Inflammatory macrophage (primary cell): ENCODE measurements at regions not wholly inside any gene's neighbourhood (a gene's known extent, or its start where the extent isn't known, plus 50 kb on each side); places are given as distances from the start of the nearest gene placed in this dataset.
A peak's percentile ranks its signal among the peaks of the same experiment; 100 is the strongest.
"Not testable (repeated sequence)": the region's sequence is repeated elsewhere in the genome, so short reads cannot be mapped to it uniquely, and the experiment has no call there.

Experiments used
- DNase-seq, 2 donors: peaks; one replicate each; pipeline ENCODE4 v3.0.0-alpha.2; 2020 to 2022

GRCh38 chr4:187695531-187695930 lies 300.0 kb upstream of the ZFP42 start:
- not testable (repeated sequence) for DNase-seq

GRCh38 chr4:187711586-187711985 lies 284.0 kb upstream of the ZFP42 start:
- no peak for DNase-seq

GRCh38 chr4:187714957-187715356 lies 280.6 kb upstream of the ZFP42 start:
- DNase-seq = no peak

DNA sequence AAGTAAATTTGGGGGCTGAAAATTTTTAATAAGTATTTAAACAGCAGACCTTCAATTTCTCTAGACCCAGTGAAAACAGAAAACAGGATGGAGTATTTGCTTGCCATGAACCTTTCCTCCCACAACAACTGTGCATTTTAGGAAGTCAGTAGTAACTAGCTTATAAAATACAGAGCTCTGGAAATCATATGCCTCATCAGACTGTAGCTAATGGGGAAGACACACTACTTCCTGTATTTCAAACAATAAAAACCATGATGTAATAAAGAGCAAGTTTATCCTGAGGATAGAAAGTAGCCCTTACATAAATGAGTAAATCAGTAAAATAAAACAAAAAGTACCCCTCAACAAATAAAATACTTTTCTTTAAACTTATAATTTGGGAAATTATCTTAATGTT lies 280.1 kb upstream of the ZFP42 start:
- peak in 1 of 2 donors; percentile 0 for DNase-seq

- no peak for DNase-seq
Measured at GRCh38 chr4:187724456-187724855, 271.1 kb upstream of the ZFP42 start.

DNA sequence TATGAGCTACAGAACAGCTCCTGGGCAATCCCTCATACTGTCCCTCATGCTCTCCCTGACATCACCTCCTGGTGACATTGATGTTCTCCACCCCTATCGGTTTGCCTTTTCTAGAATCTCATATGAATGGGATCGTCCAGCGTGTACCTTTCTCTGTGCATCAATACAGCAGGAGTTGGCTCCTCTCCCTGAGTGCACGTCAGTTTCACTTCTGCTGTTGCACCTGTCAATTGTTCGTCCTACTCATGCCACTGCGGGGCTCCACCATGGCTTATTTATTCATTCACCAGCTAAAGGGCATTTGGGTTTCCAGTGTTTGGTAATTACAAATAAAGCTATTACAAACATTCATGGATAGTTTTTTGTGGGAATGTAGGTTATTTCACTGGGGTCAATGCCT lies 269.1 kb upstream of the ZFP42 start:
- no peak for DNase-seq

GRCh38 chr4:187732524-187732923 lies 263.0 kb upstream of the ZFP42 start:
- no peak for DNase-seq

- DNase-seq = no peak
Measured at GRCh38 chr4:187739771-187740170, 255.8 kb upstream of the ZFP42 start.

DNA sequence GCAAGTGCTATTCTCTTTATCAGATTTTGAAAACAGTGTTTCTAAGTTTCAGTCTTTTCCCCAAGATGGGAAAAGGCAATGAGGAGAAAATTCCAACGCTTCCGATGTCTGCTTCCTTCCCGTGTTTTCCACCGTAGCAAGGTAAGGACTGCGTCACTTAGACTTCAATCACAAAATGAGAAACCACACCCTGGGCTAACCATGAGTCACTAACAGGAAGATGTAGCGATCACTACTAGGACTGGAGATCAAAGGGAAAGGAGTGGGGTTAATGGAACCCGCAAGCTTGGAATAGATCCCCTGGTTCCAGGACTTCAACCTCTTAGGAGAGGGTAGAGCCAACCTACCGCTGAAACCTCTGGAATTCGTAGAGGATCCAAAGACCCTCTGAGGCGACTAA lies 250.7 kb upstream of the ZFP42 start:
- DNase-seq = no peak

DNA sequence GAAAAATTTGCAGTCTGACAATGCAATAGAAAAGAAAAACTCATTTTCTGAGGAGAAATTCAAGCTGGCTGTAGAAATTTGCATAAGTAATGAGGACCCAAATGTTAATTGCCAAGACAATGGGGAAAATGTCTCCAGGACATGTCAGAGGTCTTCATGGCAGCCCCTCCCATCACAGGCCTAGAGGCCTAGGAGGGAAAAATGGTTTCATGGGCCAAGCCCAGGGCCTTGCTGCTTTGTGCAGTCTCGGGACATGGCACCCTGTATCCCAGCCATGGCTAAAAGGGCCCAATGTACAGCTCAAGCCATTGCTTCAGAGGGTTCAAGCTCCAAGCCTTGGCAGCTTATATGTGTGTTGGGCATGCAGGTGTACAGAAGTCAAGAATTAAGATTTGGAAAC lies 244.9 kb upstream of the ZFP42 start:
- not testable (repeated sequence) for DNase-seq

- no peak for DNase-seq
Measured at GRCh38 chr4:187767158-187767557, 228.4 kb upstream of the ZFP42 start.

- no peak for DNase-seq
Measured at GRCh38 chr4:187767687-187768086, 227.9 kb upstream of the ZFP42 start.

DNA sequence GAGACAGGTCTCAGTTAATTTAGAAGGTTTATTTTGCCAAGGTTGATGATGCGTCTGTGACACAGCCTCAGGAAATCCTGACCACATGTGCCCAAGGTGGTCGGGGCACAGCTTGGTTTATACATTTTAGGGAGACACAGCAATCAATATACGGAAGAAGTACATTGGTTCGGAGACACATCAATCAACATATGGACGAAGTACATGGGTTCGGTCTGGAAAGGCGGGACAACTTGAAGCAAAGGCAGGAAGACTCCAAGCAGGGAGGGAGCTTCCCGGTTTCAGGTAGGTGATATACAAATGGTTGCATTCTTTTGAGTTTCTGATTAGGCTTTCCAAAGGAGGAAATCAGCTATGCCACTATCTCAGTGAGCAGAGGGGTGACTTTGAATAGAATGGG lies 225.2 kb upstream of the ZFP42 start:
- DNase-seq = no peak

DNA sequence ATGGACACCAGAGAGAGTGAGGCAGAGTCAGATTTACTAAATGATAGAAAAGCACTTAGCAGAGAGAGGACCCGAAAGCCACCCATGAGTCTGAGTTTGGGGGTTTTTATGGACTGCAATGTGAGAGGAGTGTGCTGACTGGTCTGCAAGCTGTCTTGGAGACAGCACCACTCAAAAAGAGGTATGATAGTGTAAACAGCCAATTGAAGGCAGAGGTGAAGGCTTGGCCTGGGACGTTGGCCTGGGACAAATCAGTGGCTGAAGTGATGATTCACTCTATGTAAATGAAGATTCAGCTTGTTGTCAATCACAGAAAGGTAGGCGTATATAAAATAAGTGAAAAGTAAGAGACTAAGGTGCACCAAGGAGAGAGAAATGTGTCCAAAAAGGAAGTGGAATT lies 217.6 kb upstream of the ZFP42 start:
- DNase-seq = no peak

DNA sequence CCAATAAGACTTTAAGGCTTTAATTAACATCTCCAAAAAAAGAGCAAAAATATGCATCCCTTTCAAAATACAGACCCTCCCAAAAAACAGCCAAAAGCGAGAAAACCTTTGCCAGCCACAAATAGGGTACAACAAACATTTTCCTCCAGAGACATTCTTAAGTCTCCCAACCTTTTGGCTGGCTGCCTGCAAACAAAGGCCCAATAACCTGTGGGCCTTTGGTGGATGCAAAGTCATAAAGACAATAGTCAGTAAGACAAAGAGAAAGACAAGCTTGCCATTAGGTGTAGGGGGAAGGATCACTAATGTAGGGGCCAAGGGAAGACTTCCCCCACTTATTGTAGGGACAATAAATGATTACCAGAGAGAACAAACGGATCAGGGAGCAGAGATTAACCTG lies 215.5 kb upstream of the ZFP42 start:
- no peak for DNase-seq

DNA sequence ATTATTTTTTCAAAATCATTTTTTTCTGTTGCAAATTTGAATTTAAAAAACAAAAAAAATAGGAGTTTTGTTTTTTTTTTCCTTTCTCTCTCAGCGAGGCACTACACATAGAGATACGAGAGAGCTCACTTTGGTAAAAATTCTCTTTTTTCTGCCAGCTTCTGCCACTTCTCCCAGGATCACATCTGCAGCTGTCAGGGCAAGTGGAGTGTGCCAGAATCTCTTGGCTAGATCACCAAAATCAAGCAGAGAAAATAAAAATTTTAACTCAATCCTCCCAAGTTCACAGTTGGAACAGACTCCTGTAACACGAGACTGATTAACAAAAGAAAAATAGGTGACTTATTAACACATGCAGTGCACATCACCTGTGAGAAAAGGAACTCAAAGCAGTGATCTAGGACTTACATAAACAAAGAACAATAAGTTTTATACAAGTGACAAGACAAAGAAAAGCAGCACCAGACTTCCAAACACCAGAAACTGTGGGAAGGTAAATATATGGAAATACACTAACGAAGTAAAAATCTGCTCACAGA lies 213.2 kb upstream of the ZFP42 start:
- no peak for DNase-seq

DNA sequence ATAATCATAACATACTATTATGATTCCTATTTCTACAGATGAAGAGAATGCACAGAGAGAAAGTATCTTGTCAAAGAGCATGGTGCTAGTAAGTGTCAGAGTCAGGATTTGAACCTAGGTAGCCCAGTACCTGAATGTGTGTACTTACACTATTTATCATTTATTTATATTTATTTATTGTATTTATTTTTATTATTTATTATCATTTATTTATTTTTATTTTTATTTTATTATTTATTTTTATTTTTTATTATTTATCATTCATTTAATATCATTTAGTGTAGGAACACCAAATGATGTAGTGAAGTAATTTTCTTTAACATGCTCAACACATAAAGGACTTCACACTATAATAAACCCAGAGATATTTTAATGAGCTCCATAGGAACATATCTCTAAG lies 209.4 kb upstream of the ZFP42 start:
- no peak for DNase-seq

- DNase-seq = no peak
Measured at GRCh38 chr4:187789078-187789477, 206.5 kb upstream of the ZFP42 start.

DNA sequence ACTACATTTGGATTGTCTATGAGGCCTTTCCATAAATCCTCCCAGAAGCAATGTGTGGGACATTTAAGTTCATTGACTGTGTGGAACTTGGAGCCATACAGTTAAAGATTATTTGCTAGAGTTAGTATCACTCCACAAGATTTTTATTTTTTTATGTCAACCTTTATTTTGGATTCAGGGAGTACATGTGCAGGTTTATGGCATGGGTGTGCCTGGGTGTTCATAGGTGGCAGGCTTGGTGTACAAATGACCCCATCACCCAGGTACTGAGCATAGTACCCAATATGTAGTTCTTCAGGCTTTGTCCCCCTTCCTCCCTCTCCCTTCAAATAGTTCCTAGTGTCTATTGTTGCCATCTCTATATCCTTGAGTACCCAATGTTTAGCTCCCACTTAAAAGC lies 199.8 kb upstream of the ZFP42 start:
- DNase-seq = no peak

DNA sequence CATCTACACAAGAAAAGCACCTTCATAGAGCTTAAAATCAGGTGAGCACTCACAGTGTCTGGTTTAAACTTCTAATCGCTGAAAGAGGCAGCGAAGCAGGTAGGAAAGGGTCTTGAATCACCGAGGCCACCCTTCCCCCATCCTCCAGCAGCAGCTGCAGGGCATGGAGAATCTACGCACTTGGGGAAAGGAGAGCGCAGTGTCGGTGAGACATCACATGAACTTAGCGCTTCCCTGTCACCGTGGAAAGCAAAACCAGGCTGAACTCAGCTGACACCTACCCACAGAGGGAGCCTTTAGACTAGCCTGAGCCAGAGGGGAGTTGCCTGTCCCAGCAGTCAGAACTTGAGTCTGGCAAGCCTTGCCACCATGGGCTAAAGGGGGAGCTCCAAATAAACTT lies 197.2 kb upstream of the ZFP42 start:
- no peak for DNase-seq

DNA sequence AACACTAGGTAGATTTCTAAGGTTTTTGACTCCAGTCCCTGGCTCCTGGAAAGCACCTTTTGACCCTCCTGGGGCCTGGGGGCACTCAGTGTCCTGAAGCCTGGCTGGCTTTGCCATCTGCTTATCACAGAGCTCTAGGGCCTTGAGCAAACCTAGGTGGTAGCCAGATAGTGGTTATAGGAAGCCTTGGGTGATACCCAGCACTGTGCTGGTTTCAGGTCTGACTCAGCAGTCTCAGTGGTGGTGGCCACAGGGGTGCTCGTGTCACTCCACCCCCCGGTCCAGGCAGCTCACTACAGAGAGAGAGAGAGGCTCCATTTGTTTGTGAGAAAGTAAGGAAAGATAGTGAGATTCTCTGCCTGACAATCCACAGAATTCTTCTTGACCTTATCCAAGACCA lies 195.8 kb upstream of the ZFP42 start:
- no peak for DNase-seq

DNA sequence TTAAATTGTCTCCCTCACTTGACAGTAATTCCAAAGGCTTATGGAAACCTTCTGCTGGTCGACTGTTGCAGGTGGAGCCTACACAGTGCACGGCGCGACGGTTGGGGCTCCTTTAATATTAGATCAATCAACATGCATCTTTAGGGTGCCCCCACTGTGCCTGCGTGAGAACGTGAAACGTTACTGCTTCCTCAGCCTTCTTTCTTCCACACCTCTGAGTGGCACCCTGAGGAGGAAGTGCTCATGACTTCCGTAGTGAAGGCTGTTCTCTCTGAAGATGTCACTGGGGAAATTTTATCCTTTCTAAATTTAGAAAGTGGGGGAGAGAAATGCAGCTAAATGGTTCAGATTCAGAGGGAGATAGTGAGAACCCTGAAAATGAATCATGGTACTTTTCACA lies 184.0 kb upstream of the ZFP42 start:
- no peak for DNase-seq

DNA sequence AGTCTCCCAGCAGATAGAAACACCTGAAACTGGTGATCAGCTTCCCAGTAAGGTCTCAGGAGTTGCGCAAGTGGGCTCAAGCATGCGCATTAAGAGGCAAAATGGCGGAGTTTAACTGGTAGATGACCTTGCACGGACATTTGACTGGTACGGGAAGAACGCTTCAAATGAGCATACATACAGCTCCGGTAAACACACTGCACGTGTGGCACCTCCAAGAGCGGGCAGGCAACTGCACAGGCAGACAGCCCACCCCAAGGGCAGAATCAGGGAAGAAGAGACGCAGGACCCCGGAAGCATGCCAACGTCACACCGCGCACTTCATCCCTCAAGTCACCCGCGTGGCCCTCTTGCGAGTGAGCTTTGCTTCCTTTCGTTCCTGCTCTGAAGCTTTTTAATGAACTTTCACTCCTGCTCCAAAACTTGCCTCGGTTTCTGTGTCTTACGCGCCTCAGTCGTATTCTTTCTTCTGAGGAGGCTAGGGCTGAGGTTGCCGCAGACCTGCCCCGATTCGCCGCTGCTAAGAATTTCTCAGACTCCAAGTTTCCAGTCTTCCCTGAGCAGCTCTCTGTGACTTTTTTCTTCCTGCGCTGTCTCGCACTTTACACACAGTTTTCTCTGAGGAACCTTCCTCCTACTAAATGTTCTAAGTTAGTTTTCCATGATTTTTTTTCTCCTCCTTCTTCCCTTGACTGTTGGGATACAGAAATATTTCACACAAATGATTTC lies 180.7 kb upstream of the ZFP42 start:
- no peak for DNase-seq

- DNase-seq = no peak
Measured at GRCh38 chr4:187826725-187827124, 168.8 kb upstream of the ZFP42 start.

GRCh38 chr4:187827631-187828030 lies 167.9 kb upstream of the ZFP42 start:
- DNase-seq = no peak
